ENCODE measurements at regions not wholly inside any gene's neighbourhood (a gene's known extent, or its start where the extent isn't known, plus 50 kb on each side); places are given as distances from the start of the nearest gene placed in this dataset.
"Not testable (repeated sequence)": the region's sequence is repeated elsewhere in the genome, so short reads cannot be mapped to it uniquely, and the experiment has no call there.

GRCh38 chr13:22789916-22790315 is 390.9 kb upstream of the SGCG start:
- DNase-seq: no peak

GRCh38 chr13:22793598-22794134 is 387.1 kb upstream of the SGCG start:
- DNase-seq: no peak

GRCh38 chr13:22800526-22801401 is 380.0 kb upstream of the SGCG start:
- no peak for DNase-seq

- no peak for DNase-seq
Measured at GRCh38 chr13:22801402-22802003, 379.3 kb upstream of the SGCG start.

GRCh38 chr13:22812793-22813192 is 368.0 kb upstream of the SGCG start:
- DNase-seq: peak; percentile 10

GRCh38 chr13:22813531-22814377 is 367.0 kb upstream of the SGCG start:
- DNase-seq: not testable (repeated sequence)

- DNase-seq: not testable (repeated sequence)
Measured at GRCh38 chr13:22814433-22814832, 366.3 kb upstream of the SGCG start.

- DNase-seq: no peak
Measured at GRCh38 chr13:22821589-22821988, 359.2 kb upstream of the SGCG start.

- no peak for DNase-seq
Measured at GRCh38 chr13:22825186-22825585, 355.6 kb upstream of the SGCG start.

- no peak for DNase-seq
Measured at GRCh38 chr13:22828081-22828480, 352.7 kb upstream of the SGCG start.

- no peak for DNase-seq
Measured at GRCh38 chr13:22836475-22836874, 344.3 kb upstream of the SGCG start.

GRCh38 chr13:22837980-22838647 is 342.7 kb upstream of the SGCG start:
- no peak for DNase-seq

GRCh38 chr13:22839603-22840530 is 340.9 kb upstream of the SGCG start:
- no peak for DNase-seq

GRCh38 chr13:22846551-22846950 is 334.2 kb upstream of the SGCG start:
- no peak for DNase-seq

GRCh38 chr13:22848539-22849052 is 332.2 kb upstream of the SGCG start:
- DNase-seq: no peak

GRCh38 chr13:22855926-22856325 is 324.9 kb upstream of the SGCG start:
- no peak for DNase-seq

- not testable (repeated sequence) for DNase-seq
Measured at GRCh38 chr13:22858980-22859379, 321.8 kb upstream of the SGCG start.

- not testable (repeated sequence) for DNase-seq
Measured at GRCh38 chr13:22859411-22859810, 321.4 kb upstream of the SGCG start.

GRCh38 chr13:22861958-22862466 is 318.8 kb upstream of the SGCG start:
- DNase-seq: no peak

- DNase-seq: no peak
Measured at GRCh38 chr13:22862478-22862877, 318.3 kb upstream of the SGCG start.

- no peak for DNase-seq
Measured at GRCh38 chr13:22866221-22866620, 314.6 kb upstream of the SGCG start.

Measured in DMS79 (cell line).